ENCODE measurements at regions not wholly inside any gene's neighbourhood (a gene's known extent, or its start where the extent isn't known, plus 50 kb on each side); places are given as distances from the start of the nearest gene placed in this dataset.
"Not testable (repeated sequence)": the region's sequence is repeated elsewhere in the genome, so short reads cannot be mapped to it uniquely, and the experiment has no call there.

- no peak for DNase-seq
Measured at GRCh38 chr5:100188778-100189177, 346.4 kb upstream of the FAM174A start.

- no peak for DNase-seq
Measured at GRCh38 chr5:100188339-100188738, 346.8 kb upstream of the FAM174A start.

GRCh38 chr5:100186181-100186580, 349.0 kb upstream of the FAM174A start:
- DNase-seq, result no peak

GRCh38 chr5:100182402-100182801, 352.8 kb upstream of the FAM174A start:
- DNase-seq, result no peak

GRCh38 chr5:100175346-100175745, 359.8 kb upstream of the FAM174A start:
- no peak for DNase-seq

- no peak for DNase-seq
Measured at GRCh38 chr5:100165309-100165708, 369.9 kb upstream of the FAM174A start.

GRCh38 chr5:100161868-100162267, 373.3 kb upstream of the FAM174A start:
- no peak for DNase-seq

GRCh38 chr5:100157066-100157465, 378.1 kb upstream of the FAM174A start:
- DNase-seq, result no peak

GRCh38 chr5:100148239-100148638, 386.9 kb upstream of the FAM174A start:
- DNase-seq, result no peak

GRCh38 chr5:100142607-100143006, 392.6 kb upstream of the FAM174A start:
- DNase-seq, result no peak

GRCh38 chr5:100131161-100131560, 404.0 kb upstream of the FAM174A start:
- DNase-seq, result no peak

GRCh38 chr5:100130307-100130706, 404.9 kb upstream of the FAM174A start:
- DNase-seq, result no peak

- no peak for DNase-seq
Measured at GRCh38 chr5:100119903-100120302, 415.3 kb upstream of the FAM174A start.

GRCh38 chr5:100110497-100110896, 424.7 kb upstream of the FAM174A start:
- no peak for DNase-seq

- no peak for DNase-seq
Measured at GRCh38 chr5:100108883-100109282, 426.3 kb upstream of the FAM174A start.

- DNase-seq, result not testable (repeated sequence)
Measured at GRCh38 chr5:100103592-100104119, 431.5 kb upstream of the FAM174A start.

GRCh38 chr5:100101466-100101865, 433.7 kb upstream of the FAM174A start:
- DNase-seq, result not testable (repeated sequence)

GRCh38 chr5:100096328-100096727, 438.8 kb upstream of the FAM174A start:
- not testable (repeated sequence) for DNase-seq

GRCh38 chr5:100080703-100081102, 454.5 kb upstream of the FAM174A start:
- DNase-seq, result not testable (repeated sequence)

- not testable (repeated sequence) for DNase-seq
Measured at GRCh38 chr5:100079163-100079562, 456.0 kb upstream of the FAM174A start.

GRCh38 chr5:100066020-100066419, 469.2 kb upstream of the FAM174A start:
- not testable (repeated sequence) for DNase-seq

GRCh38 chr5:100043475-100043874, 491.7 kb upstream of the FAM174A start:
- no peak for DNase-seq

GRCh38 chr5:100026606-100027005, 508.6 kb upstream of the FAM174A start:
- DNase-seq, result no peak

GRCh38 chr5:100023536-100023935, 511.6 kb upstream of the FAM174A start:
- DNase-seq, result no peak

GRCh38 chr5:100017520-100018262, 517.5 kb upstream of the FAM174A start:
- DNase-seq, result no peak
